ENCODE measurements at regions not wholly inside any gene's neighbourhood (a gene's known extent, or its start where the extent isn't known, plus 50 kb on each side); places are given as distances from the start of the nearest gene placed in this dataset.
A peak's percentile ranks its signal among the peaks of the same experiment; 100 is the strongest.

- peak; percentile 39 for DNase-seq (ENCODE audit: low spot score)
- H3K27ac ChIP-seq, result peak overlapping the region; percentile 66 to 83
Measured at GRCh38 chr4:56757821-56758411, 63.6 kb downstream of the SPINK2 start.

DNA sequence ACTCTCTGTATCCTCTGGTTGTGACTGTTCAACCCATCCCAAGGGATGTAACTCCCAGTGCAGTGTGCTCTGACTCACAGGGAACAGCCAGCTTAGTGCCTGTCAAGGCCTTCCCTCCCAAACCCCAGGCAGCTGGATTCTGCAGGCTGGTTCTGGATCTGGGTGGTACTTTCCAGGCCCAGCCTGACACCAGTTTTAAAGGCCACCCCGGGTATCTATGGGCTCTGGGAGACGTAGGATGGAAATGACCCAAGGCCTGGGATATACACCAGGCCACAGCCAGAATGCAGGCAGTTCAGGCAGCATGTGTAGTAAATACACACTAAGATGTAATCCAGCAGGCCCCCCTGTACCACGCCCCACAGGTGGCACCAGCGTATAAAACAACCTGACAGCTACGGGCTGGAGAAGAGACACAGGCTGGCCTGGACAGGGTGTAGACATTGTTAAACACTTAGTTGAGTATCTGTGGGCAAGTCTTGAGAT is 64.2 kb downstream of the SPINK2 start:
- no peaks in the 10 kb centered on the region for H3K36me3 ChIP-seq
- no peaks in the 10 kb centered on the region for H3K9me3 ChIP-seq
- TF ChIP-seq CTCF (IDR thresholded peaks at IDR 0.05), result no peak
- no peak for DNase-seq (ENCODE audit: low spot score)
- H3K27me3 ChIP-seq (replicated peaks; ENCODE audit: insufficient read depth), result no peaks in the 10 kb centered on the region
- H3K4me1 ChIP-seq (ENCODE audit: control insufficient read depth in 1 of 2, low read depth in 2 of 2), result peaks cover 17 to 24% of the 10 kb centered on the region in 2 donors
- ATAC-seq (ENCODE audit: insufficient number of reproducible peaks, low FRiP score, low read depth), result no peak
- peak overlapping the region; percentile 66 to 83 for H3K27ac ChIP-seq
- peak overlapping the region; percentile 63 for H3K4me3 ChIP-seq

More at GRCh38 chr4:56757821-56758411, 63.6 kb downstream of the SPINK2 start:
- Histone ChIP-seq H3K4me3 (peak overlapping the region; percentile 63), H3K4me1 (ENCODE audit: control insufficient read depth in 1 of 2, low read depth in 2 of 2) (peaks cover 17 to 24% of the 10 kb centered on the region in 2 donors), H3K27me3 (replicated peaks; ENCODE audit: insufficient read depth) (no peaks in the 10 kb centered on the region), H3K9me3 (no peaks in the 10 kb centered on the region), H3K36me3 (no peaks in the 10 kb centered on the region)
- TF ChIP-seq CTCF (IDR thresholded peaks at IDR 0.05), result no peak
- peak; percentile 74 for ATAC-seq (ENCODE audit: insufficient number of reproducible peaks, low FRiP score, low read depth)

GRCh38 chr4:56755901-56756300 is 65.6 kb downstream of the SPINK2 start:
- peaks cover 17 to 24% of the 10 kb centered on the region in 2 donors for H3K4me1 ChIP-seq (ENCODE audit: control insufficient read depth in 1 of 2, low read depth in 2 of 2)
- ATAC-seq (ENCODE audit: insufficient number of reproducible peaks, low FRiP score, low read depth), result no peak
- no peak for DNase-seq (ENCODE audit: low spot score)
- no peaks in the 10 kb centered on the region for H3K27me3 ChIP-seq (replicated peaks; ENCODE audit: insufficient read depth)
- TF ChIP-seq CTCF (IDR thresholded peaks at IDR 0.05), result no peak
- H3K9me3 ChIP-seq, result no peaks in the 10 kb centered on the region
- no peaks in the 10 kb centered on the region for H3K36me3 ChIP-seq
- H3K4me3 ChIP-seq, result no peak overlapping the region
- H3K27ac ChIP-seq, result no peak overlapping the region

DNA sequence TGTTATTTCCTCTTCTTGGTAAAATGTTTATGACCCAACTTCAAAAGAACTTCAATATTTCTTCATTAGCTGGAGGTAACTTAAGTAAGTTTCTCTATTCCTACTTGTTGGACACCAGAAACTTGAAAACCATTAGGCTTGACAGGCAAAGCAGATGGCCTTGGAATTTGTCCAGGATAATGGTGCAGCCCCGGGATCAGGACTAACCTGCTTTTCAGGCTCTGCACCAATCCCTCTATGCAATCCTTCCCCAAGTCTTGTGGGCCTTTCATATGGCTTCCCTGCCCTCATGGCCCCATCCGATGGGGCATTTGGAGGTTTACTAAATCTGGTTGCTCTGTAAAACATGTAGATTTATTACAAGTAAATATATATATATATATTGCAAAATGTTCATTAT is 68.5 kb downstream of the SPINK2 start:
- no peak for ATAC-seq (ENCODE audit: insufficient number of reproducible peaks, low FRiP score, low read depth)
- Histone ChIP-seq H3K9me3 (no peaks in the 10 kb centered on the region), H3K27me3 (replicated peaks; ENCODE audit: insufficient read depth) (no peaks in the 10 kb centered on the region), H3K36me3 (no peaks in the 10 kb centered on the region), H3K4me1 (ENCODE audit: control insufficient read depth in 1 of 2, low read depth in 2 of 2) (peaks cover 9 to 14% of the 10 kb centered on the region in 2 donors), H3K4me3 (no peak overlapping the region), H3K27ac (no peak overlapping the region)
- no peak for TF ChIP-seq CTCF (IDR thresholded peaks at IDR 0.05)
- no peak for DNase-seq (ENCODE audit: low spot score)

DNA sequence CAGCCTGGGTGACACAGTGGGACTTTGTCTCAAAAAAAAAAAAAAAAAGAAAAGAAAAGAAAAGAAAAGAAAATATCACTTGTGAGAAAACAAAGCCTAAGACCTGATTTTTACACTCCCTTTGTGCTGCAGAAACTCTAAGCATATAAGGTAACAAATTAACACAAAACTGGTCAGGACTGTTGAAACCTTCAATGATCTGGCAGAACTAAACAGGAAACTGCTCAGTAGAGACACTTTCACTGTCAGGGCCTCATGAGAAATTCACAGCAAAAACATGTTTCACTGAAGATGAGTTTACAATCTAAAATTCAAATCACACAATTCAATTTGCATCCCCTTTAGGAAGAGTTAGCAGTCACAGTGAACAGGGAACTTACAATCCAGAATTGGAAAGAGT is 69.1 kb upstream of the HOPX start:
- H3K27ac ChIP-seq, result no peak overlapping the region
- no peak for ATAC-seq (ENCODE audit: insufficient number of reproducible peaks, low FRiP score, low read depth)
- no peak overlapping the region for H3K4me3 ChIP-seq
- H3K36me3 ChIP-seq, result no peaks in the 10 kb centered on the region
- no peaks in the 10 kb centered on the region for H3K4me1 ChIP-seq (ENCODE audit: control insufficient read depth in 1 of 2, low read depth in 2 of 2)
- no peak for DNase-seq (ENCODE audit: low spot score)
- no peaks in the 10 kb centered on the region for H3K9me3 ChIP-seq
- H3K27me3 ChIP-seq (replicated peaks; ENCODE audit: insufficient read depth), result no peaks in the 10 kb centered on the region
- no peak for TF ChIP-seq CTCF (IDR thresholded peaks at IDR 0.05)

Measured in thoracic aorta (tissue), 2 donors.